ENCODE measurements at regions not wholly inside any gene's neighbourhood (a gene's known extent, or its start where the extent isn't known, plus 50 kb on each side); places are given as distances from the start of the nearest gene placed in this dataset.

DNA sequence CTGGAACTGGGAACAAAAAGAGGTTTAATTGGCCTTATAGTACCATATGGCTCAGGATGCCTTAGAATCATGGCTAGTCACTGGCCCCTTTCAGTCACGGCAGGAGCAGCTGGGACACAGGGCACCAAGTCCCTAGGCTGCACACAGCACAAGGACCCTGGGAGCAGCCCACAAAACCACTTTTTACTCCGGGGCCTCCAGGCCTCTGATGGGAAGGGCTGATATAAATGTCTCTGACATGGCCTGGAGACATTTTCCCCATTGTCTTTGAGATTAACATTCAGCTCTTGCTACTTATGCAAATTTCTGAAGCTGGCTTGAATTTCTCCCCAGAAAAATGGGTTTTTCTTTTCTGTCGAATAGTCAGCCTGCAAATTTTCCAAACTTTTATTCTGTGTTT is 1026.4 kb upstream of the COX7C start:
- Mint-ChIP-seq H3K36me3 (ENCODE audit: low read depth) (no peaks in the 10 kb centered on the region), H3K27me3 (ENCODE audit: low read depth) (no peaks in the 10 kb centered on the region), H3K27ac (ENCODE audit: unreplicated experiment) (no peak overlapping the region), H3K4me1 (ENCODE audit: low read depth) (peaks cover 7% of the 10 kb centered on the region), H3K9me3 (ENCODE audit: low read depth) (peaks cover 8% of the 10 kb centered on the region), H3K4me3 (ENCODE audit: unreplicated experiment) (no peak overlapping the region)
- no peak for DNase-seq (ENCODE audit: low spot score)
- TF ChIP-seq, protein P1, sequence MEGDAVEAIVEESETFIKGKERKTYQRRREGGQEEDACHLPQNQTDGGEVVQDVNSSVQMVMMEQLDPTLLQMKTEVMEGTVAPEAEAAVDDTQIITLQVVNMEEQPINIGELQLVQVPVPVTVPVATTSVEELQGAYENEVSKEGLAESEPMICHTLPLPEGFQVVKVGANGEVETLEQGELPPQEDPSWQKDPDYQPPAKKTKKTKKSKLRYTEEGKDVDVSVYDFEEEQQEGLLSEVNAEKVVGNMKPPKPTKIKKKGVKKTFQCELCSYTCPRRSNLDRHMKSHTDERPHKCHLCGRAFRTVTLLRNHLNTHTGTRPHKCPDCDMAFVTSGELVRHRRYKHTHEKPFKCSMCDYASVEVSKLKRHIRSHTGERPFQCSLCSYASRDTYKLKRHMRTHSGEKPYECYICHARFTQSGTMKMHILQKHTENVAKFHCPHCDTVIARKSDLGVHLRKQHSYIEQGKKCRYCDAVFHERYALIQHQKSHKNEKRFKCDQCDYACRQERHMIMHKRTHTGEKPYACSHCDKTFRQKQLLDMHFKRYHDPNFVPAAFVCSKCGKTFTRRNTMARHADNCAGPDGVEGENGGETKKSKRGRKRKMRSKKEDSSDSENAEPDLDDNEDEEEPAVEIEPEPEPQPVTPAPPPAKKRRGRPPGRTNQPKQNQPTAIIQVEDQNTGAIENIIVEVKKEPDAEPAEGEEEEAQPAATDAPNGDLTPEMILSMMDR (IDR thresholded peaks at IDR 0.05) = no peak

DNA sequence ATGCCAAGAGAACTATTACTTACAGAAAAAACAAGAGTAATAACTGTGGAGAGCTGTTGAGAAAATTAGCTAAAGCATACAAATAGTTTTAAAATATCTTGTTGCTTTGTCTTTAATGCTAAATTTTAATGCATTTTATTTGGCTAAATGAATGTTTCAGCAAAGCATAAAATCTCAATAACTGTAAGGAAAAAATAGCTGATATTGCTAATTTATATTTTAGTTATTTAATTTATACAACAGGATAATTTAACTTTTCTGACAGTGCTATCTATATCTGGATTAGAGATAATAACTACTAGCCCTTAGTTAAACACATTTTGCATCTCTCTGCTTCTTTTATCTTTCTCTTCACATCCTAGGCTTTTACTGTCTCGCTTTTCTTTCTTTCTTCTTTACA is 1014.9 kb upstream of the COX7C start:
- H3K4me1 Mint-ChIP-seq (ENCODE audit: low read depth) = no peaks in the 10 kb centered on the region
- H3K27ac Mint-ChIP-seq (ENCODE audit: unreplicated experiment) = no peak overlapping the region
- no peaks in the 10 kb centered on the region for H3K27me3 Mint-ChIP-seq (ENCODE audit: low read depth)
- no peak for DNase-seq (ENCODE audit: low spot score)
- H3K9me3 Mint-ChIP-seq (ENCODE audit: low read depth) = peaks cover 2% of the 10 kb centered on the region
- no peaks in the 10 kb centered on the region for H3K36me3 Mint-ChIP-seq (ENCODE audit: low read depth)
- H3K4me3 Mint-ChIP-seq (ENCODE audit: unreplicated experiment) = no peak overlapping the region
- TF ChIP-seq, protein P1 (IDR thresholded peaks at IDR 0.05) = no peak

DNA sequence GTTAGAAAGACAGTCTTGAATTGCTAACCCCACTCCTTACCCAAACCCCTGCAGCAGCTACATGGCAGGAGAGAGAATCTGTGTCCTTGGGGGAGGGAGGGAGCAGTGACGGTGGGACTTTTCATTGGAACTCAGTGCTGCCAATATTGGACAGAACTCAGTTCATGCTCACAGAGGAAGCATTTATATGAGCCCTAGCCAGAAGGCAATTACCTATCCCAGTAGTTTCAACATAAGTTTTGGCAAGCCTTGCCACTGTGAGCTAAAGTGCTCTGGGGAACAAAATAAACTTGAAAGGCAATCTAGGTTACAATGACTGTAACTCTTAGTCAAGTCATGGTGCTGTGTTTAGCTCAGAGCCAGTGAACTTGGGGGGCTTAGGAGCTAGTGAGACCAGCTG is 1013.4 kb upstream of the COX7C start:
- H3K27ac Mint-ChIP-seq (ENCODE audit: unreplicated experiment) = no peak overlapping the region
- no peaks in the 10 kb centered on the region for H3K27me3 Mint-ChIP-seq (ENCODE audit: low read depth)
- H3K36me3 Mint-ChIP-seq (ENCODE audit: low read depth) = no peaks in the 10 kb centered on the region
- H3K4me1 Mint-ChIP-seq (ENCODE audit: low read depth) = no peaks in the 10 kb centered on the region
- no peak for DNase-seq (ENCODE audit: low spot score)
- H3K4me3 Mint-ChIP-seq (ENCODE audit: unreplicated experiment) = no peak overlapping the region
- peaks cover 2% of the 10 kb centered on the region for H3K9me3 Mint-ChIP-seq (ENCODE audit: low read depth)
- TF ChIP-seq, protein P1 (IDR thresholded peaks at IDR 0.05) = no peak

DNA sequence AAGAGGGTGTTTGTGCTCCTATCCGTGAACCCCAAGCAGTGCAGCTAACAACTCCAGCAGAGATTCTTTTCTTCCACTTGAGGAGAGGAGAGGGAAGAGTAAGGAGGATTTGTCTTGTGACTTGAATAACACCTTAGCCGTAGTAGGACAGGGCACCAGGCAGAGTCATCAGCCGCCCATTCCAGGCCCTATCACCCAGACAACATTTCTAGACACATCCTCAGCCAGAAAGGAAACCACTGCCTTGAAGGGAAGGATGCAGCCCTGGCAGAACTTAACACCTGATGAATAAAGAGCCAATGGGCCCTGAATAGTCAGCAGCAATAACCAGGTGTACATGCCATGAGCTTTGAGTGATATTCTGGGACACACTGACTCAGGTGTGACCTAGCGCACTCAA is 1013.0 kb upstream of the COX7C start:
- Mint-ChIP-seq H3K4me3 (ENCODE audit: unreplicated experiment) (no peak overlapping the region), H3K27me3 (ENCODE audit: low read depth) (no peaks in the 10 kb centered on the region), H3K27ac (ENCODE audit: unreplicated experiment) (no peak overlapping the region), H3K4me1 (ENCODE audit: low read depth) (no peaks in the 10 kb centered on the region), H3K36me3 (ENCODE audit: low read depth) (no peaks in the 10 kb centered on the region), H3K9me3 (ENCODE audit: low read depth) (peaks cover 2% of the 10 kb centered on the region)
- DNase-seq (ENCODE audit: low spot score) = no peak
- TF ChIP-seq, protein P1 (IDR thresholded peaks at IDR 0.05) = no peak

DNA sequence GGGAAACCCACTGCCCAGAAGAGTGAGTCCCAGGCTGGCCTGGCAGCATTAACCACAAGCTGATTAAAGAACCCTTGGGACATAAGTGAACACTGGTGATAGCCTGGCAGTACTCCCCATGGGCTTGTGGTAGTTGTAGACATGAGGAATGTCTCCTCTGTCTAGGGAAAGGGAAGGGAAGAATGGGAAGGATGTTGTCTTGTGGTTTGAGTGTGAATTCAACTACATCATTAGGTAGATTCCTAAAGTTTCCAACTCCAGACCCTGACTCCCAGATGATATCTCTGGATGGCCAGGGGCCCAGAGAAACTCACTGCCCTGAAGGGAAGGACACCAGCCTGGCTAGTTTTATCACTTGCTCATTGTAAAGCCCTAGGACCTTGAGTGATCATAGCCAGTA is 1012.4 kb upstream of the COX7C start:
- peaks cover 2% of the 10 kb centered on the region for H3K9me3 Mint-ChIP-seq (ENCODE audit: low read depth)
- no peaks in the 10 kb centered on the region for H3K36me3 Mint-ChIP-seq (ENCODE audit: low read depth)
- TF ChIP-seq, protein P1 (IDR thresholded peaks at IDR 0.05) = no peak
- no peak overlapping the region for H3K4me3 Mint-ChIP-seq (ENCODE audit: unreplicated experiment)
- no peak overlapping the region for H3K27ac Mint-ChIP-seq (ENCODE audit: unreplicated experiment)
- no peak for DNase-seq (ENCODE audit: low spot score)
- H3K27me3 Mint-ChIP-seq (ENCODE audit: low read depth) = no peaks in the 10 kb centered on the region
- no peaks in the 10 kb centered on the region for H3K4me1 Mint-ChIP-seq (ENCODE audit: low read depth)
